HepG2 (cell line): ENCODE measurements at regions not wholly inside any gene's neighbourhood (a gene's known extent, or its start where the extent isn't known, plus 50 kb on each side); places are given as distances from the start of the nearest gene placed in this dataset.

ENCODE experiments used
- CHCHD3 ChIP-seq: sonication (generic); formaldehyde crosslinking; IDR thresholded peaks from 2 replicates; pipeline ENCODE4 v1.8.0; 2022; ENCODE audit warnings: mild to moderate bottlenecking, missing genetic modification reagents, moderate library complexity
- DNMT1 ChIP-seq: sonication (generic); formaldehyde crosslinking; IDR thresholded peaks from 2 replicates; pipeline ENCODE4 v1.5.1; 2020; ENCODE audit warnings: mild to moderate bottlenecking, missing genetic modification reagents
- DPF2 ChIP-seq: sonication (generic); formaldehyde crosslinking; IDR thresholded peaks from 2 replicates; pipeline ENCODE4 v1.4.0; 2020; ENCODE audit warnings: mild to moderate bottlenecking, low read depth, missing genetic modification reagents, borderline replicate concordance
- FLYWCH1 ChIP-seq: sonication (generic); formaldehyde crosslinking; IDR thresholded peaks from 2 replicates; pipeline ENCODE4 v1.8.1; 2023; ENCODE audit warnings: mild to moderate bottlenecking, missing genetic modification reagents
- FOXC1 ChIP-seq: sonication (generic); formaldehyde crosslinking; IDR thresholded peaks from 2 replicates; pipeline ENCODE4 v1.8.0; 2022; ENCODE audit warnings: mild to moderate bottlenecking, missing genetic modification reagents, borderline replicate concordance
- GATA4 ChIP-seq: sonication (generic); IDR thresholded peaks from 2 replicates; pipeline ENCODE4 v1.6.1; 2016; ENCODE audit warnings: antibody characterized with exemption, low read depth, borderline replicate concordance
- GPN1 ChIP-seq: sonication (generic); formaldehyde crosslinking; IDR thresholded peaks from 2 replicates; pipeline ENCODE4 v1.5.1; 2020; ENCODE audit warnings: missing genetic modification reagents, borderline replicate concordance
- KLF15 ChIP-seq: sonication (generic); formaldehyde crosslinking; IDR thresholded peaks from 2 replicates; pipeline ENCODE4 v1.8.1; 2023; ENCODE audit warnings: borderline replicate concordance, mild to moderate bottlenecking, inconsistent platforms, missing genetic modification reagents, mixed read lengths
- PHF8 ChIP-seq: sonication (generic); formaldehyde crosslinking; IDR thresholded peaks from 2 replicates; pipeline ENCODE4 v1.5.0; 2020; ENCODE audit warnings: missing genetic modification reagents
- TOE1 ChIP-seq: sonication (generic); formaldehyde crosslinking; IDR thresholded peaks from 2 replicates; pipeline ENCODE4 v1.4.0; 2020; ENCODE audit warnings: mild to moderate bottlenecking, missing genetic modification reagents
- ZNF10 ChIP-seq: sonication (generic); formaldehyde crosslinking; IDR thresholded peaks from 2 replicates; pipeline ENCODE4 v1.4.0; 2020; ENCODE audit warnings: mild to moderate bottlenecking, low read depth, missing genetic modification reagents, borderline replicate concordance
- ZNF124 ChIP-seq: sonication (generic); formaldehyde crosslinking; IDR thresholded peaks from 2 replicates; pipeline ENCODE4 v1.4.0; 2020; ENCODE audit warnings: missing genetic modification reagents
- ZNF354B ChIP-seq: sonication (generic); formaldehyde crosslinking; IDR thresholded peaks from 2 replicates; pipeline ENCODE4 v1.8.0; 2022; ENCODE audit warnings: mild to moderate bottlenecking, missing genetic modification reagents
- TF ChIP-seq, protein P1 (sequence below): sonication (generic); formaldehyde crosslinking; IDR thresholded peaks from 2 replicates; pipeline ENCODE4 v1.9.0; 2021; ENCODE audit warnings: missing genetic modification reagents, borderline replicate concordance
- TF ChIP-seq, protein P2 (sequence below): sonication (generic); formaldehyde crosslinking; conservative IDR thresholded peaks from 2 replicates; pipeline ENCODE4 v1.8.0; 2022; ENCODE audit warnings: missing genetic modification reagents
- TF ChIP-seq, protein P3 (sequence below): sonication (generic); formaldehyde crosslinking; IDR thresholded peaks from 2 replicates; pipeline ENCODE4 v1.5.0; 2020; ENCODE audit warnings: mild to moderate bottlenecking, missing genetic modification reagents, borderline replicate concordance
- TF ChIP-seq, protein P4 (sequence below): sonication (generic); formaldehyde crosslinking; IDR thresholded peaks from 2 replicates; pipeline ENCODE4 v1.5.1; 2020; ENCODE audit warnings: mild to moderate bottlenecking, missing genetic modification reagents, borderline replicate concordance

DNA sequence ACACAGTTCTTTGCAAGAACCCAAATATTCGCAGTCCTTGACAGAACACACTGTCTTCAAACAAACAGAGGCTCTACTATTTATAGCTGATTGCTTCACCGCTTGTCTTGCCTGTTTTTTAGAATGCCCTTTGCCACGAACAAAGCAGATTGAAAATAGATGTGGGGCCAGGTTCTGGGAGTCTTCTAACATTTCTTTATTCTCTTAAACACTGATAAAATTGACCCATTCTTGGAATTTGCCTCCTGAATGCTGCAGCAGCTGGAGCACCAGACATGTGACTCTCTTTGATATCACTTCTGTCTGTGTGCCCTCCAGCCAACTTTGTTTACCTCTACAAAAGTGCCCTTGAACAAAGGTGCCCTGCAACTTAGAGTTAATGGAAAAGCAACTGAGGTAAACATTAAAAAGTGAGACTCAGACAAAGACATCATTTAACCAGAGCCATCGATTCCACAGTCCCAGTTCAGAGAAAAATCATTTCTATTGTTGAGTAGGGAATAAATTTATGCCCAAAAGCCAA is 64.2 kb upstream of the SPP1 start (continued):
- TF ChIP-seq, protein P1, sequence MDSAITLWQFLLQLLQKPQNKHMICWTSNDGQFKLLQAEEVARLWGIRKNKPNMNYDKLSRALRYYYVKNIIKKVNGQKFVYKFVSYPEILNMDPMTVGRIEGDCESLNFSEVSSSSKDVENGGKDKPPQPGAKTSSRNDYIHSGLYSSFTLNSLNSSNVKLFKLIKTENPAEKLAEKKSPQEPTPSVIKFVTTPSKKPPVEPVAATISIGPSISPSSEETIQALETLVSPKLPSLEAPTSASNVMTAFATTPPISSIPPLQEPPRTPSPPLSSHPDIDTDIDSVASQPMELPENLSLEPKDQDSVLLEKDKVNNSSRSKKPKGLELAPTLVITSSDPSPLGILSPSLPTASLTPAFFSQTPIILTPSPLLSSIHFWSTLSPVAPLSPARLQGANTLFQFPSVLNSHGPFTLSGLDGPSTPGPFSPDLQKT (CRISPR knock-in tag), result no peak
- no peak for TF ChIP-seq DNMT1 (CRISPR knock-in tag)
- no peak for TF ChIP-seq GPN1 (CRISPR knock-in tag)
- TF ChIP-seq, protein P2, sequence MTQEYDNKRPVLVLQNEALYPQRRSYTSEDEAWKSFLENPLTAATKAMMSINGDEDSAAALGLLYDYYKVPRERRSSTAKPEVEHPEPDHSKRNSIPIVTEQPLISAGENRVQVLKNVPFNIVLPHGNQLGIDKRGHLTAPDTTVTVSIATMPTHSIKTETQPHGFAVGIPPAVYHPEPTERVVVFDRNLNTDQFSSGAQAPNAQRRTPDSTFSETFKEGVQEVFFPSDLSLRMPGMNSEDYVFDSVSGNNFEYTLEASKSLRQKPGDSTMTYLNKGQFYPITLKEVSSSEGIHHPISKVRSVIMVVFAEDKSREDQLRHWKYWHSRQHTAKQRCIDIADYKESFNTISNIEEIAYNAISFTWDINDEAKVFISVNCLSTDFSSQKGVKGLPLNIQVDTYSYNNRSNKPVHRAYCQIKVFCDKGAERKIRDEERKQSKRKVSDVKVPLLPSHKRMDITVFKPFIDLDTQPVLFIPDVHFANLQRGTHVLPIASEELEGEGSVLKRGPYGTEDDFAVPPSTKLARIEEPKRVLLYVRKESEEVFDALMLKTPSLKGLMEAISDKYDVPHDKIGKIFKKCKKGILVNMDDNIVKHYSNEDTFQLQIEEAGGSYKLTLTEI (CRISPR knock-in tag), result no peak
- peak; percentile 75; the same call in 1 of the 2 replicates for TF ChIP-seq ZNF124
- TF ChIP-seq FLYWCH1 (CRISPR knock-in tag), result no peak
- TF ChIP-seq ZNF10 (CRISPR knock-in tag), result no peak
- TF ChIP-seq CHCHD3 (CRISPR knock-in tag), result no peak
- no peak for TF ChIP-seq ZNF354B (CRISPR knock-in tag)
- TF ChIP-seq, protein P3, sequence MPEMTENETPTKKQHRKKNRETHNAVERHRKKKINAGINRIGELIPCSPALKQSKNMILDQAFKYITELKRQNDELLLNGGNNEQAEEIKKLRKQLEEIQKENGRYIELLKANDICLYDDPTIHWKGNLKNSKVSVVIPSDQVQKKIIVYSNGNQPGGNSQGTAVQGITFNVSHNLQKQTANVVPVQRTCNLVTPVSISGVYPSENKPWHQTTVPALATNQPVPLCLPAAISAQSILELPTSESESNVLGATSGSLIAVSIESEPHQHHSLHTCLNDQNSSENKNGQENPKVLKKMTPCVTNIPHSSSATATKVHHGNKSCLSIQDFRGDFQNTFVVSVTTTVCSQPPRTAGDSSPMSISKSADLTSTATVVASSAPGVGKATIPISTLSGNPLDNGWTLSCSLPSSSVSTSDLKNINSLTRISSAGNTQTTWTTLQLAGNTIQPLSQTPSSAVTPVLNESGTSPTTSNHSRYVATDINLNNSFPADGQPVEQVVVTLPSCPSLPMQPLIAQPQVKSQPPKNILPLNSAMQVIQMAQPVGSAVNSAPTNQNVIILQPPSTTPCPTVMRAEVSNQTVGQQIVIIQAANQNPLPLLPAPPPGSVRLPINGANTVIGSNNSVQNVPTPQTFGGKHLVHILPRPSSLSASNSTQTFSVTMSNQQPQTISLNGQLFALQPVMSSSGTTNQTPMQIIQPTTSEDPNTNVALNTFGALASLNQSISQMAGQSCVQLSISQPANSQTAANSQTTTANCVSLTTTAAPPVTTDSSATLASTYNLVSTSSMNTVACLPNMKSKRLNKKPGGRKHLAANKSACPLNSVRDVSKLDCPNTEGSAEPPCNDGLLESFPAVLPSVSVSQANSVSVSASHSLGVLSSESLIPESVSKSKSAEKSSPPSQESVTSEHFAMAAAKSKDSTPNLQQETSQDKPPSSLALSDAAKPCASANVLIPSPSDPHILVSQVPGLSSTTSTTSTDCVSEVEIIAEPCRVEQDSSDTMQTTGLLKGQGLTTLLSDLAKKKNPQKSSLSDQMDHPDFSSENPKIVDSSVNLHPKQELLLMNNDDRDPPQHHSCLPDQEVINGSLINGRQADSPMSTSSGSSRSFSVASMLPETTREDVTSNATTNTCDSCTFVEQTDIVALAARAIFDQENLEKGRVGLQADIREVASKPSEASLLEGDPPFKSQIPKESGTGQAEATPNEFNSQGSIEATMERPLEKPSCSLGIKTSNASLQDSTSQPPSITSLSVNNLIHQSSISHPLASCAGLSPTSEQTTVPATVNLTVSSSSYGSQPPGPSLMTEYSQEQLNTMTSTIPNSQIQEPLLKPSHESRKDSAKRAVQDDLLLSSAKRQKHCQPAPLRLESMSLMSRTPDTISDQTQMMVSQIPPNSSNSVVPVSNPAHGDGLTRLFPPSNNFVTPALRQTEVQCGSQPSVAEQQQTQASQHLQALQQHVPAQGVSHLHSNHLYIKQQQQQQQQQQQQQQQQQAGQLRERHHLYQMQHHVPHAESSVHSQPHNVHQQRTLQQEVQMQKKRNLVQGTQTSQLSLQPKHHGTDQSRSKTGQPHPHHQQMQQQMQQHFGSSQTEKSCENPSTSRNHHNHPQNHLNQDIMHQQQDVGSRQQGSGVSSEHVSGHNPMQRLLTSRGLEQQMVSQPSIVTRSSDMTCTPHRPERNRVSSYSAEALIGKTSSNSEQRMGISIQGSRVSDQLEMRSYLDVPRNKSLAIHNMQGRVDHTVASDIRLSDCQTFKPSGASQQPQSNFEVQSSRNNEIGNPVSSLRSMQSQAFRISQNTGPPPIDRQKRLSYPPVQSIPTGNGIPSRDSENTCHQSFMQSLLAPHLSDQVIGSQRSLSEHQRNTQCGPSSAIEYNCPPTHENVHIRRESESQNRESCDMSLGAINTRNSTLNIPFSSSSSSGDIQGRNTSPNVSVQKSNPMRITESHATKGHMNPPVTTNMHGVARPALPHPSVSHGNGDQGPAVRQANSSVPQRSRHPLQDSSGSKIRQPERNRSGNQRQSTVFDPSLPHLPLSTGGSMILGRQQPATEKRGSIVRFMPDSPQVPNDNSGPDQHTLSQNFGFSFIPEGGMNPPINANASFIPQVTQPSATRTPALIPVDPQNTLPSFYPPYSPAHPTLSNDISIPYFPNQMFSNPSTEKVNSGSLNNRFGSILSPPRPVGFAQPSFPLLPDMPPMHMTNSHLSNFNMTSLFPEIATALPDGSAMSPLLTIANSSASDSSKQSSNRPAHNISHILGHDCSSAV (CRISPR knock-in tag), result no peak
- TF ChIP-seq KLF15 (CRISPR knock-in tag), result no peak
- TF ChIP-seq DPF2, result peak; percentile 84; the same call in 1 of the 2 replicates
- TF ChIP-seq FOXC1, result no peak
- no peak for TF ChIP-seq TOE1 (CRISPR knock-in tag)
- peak; percentile 77; the same call in 1 of the 2 replicates for TF ChIP-seq GATA4
- TF ChIP-seq, protein P4, sequence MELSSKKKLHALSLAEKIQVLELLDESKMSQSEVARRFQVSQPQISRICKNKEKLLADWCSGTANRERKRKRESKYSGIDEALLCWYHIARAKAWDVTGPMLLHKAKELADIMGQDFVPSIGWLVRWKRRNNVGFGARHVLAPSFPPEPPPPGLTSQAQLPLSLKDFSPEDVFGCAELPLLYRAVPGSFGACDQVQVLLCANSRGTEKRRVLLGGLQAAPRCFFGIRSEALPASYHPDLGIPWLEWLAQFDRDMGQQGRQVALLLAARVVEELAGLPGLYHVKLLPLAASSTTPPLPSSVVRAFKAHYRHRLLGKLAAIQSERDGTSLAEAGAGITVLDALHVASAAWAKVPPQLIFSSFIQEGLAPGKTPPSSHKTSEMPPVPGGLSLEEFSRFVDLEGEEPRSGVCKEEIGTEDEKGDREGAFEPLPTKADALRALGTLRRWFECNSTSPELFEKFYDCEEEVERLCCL (CRISPR knock-in tag), result no peak
- TF ChIP-seq PHF8, result no peak
